Caco-2 (cell line): ENCODE measurements at regions not wholly inside any gene's neighbourhood (a gene's known extent, or its start where the extent isn't known, plus 50 kb on each side); places are given as distances from the start of the nearest gene placed in this dataset.

Experiments used
- BruUV-seq: library from RNA; stranded (reverse); fragments of 400-500 nt; replicated peaks from 2 replicates; lab custom pipeline; 2021; lab: Mats Ljungman, UMichigan
- CTCF ChIA-PET: fragments of 300-600 bp; sonication (Branson Sonifier 250); formaldehyde crosslinking; loops from one replicate; lab custom pipeline; 2022; ENCODE audit warnings: antibody characterized with exemption; lab: Charles Lee
- POLR2A ChIA-PET: fragments of 300-600 bp; sonication (Branson Sonifier 250); formaldehyde crosslinking; loops from one replicate; lab custom pipeline; 2022; ENCODE audit warnings: antibody characterized with exemption; lab: Charles Lee
- DNase-seq, 2 experiments: peaks; one replicate each; pipeline versions ENCODE4 v3.0.0 to v3.0.0-alpha.2; 2020 to 2022
- H3K27me3 ChIP-seq: replicated peaks from 2 replicates; pipeline ENCODE4 v1.6.0; 2011; ENCODE audit warnings: low read length; ENCODE audit not compliant: control insufficient read depth, insufficient read depth
- H3K36me3 ChIP-seq: 2 replicates; pipeline ENCODE4 v1.5.1; 2011; ENCODE audit warnings: low read length; ENCODE audit not compliant: control insufficient read depth, insufficient read depth
- H3K4me1 ChIP-seq: fragments of 250-450 bp; sonication (Bioruptor Pico); 2 replicates; pipeline ENCODE4 v1.5.1; 2020; ENCODE audit warnings: mild to moderate bottlenecking
- H3K4me3 ChIP-seq: 2 replicates; pipeline ENCODE4 v1.5.1; 2011; ENCODE audit warnings: low read depth, mild to moderate bottlenecking, control low read depth, low read length
- H3K9me3 ChIP-seq: fragments of 250-450 bp; sonication (Bioruptor Pico); 2 replicates; pipeline ENCODE4 v1.5.1; 2020; ENCODE audit warnings: mild to moderate bottlenecking, moderate library complexity
- H3K27ac Mint-ChIP-seq: one replicate; pipeline ENCODE4 v1.8.0; 2022; ENCODE audit warnings: mixed read lengths; ENCODE audit not compliant: unreplicated experiment
- H3K27me3 Mint-ChIP-seq: one replicate; pipeline ENCODE4 v1.8.0; 2022; ENCODE audit warnings: mixed read lengths; ENCODE audit not compliant: insufficient read depth, unreplicated experiment
- H3K36me3 Mint-ChIP-seq: one replicate; pipeline ENCODE4 v1.8.0; 2022; ENCODE audit warnings: mild to moderate bottlenecking, mixed read lengths; ENCODE audit not compliant: insufficient read depth, unreplicated experiment
- H3K4me1 Mint-ChIP-seq: one replicate; pipeline ENCODE4 v1.8.0; 2022; ENCODE audit warnings: low read depth, mixed read lengths; ENCODE audit not compliant: unreplicated experiment
- H3K4me3 Mint-ChIP-seq: one replicate; pipeline ENCODE4 v1.8.0; 2022; ENCODE audit warnings: mild to moderate bottlenecking, moderate library complexity, mixed read lengths; ENCODE audit not compliant: unreplicated experiment
- H3K9me3 Mint-ChIP-seq: one replicate; pipeline ENCODE4 v1.8.0; 2022; ENCODE audit warnings: mixed read lengths; ENCODE audit not compliant: unreplicated experiment
- intact Hi-C: fragments of 100-400 bp; cut with micrococcal nuclease; formaldehyde crosslinking; loops from one replicate; pipeline ENCODE4 v1.10.0; 2022; ENCODE audit not compliant: unreplicated experiment
- TF ChIP-seq, protein P1 (sequence below), 2 experiments: fragments of 200-600 bp in 1 of 2; IDR thresholded peaks; 1 replicate in 1 of 2; 2 replicates in 1 of 2; pipeline versions ENCODE4 v1.5.1 to v1.8.0; 2011 to 2022; ENCODE audit warnings: antibody characterized with exemption in 1 of 2, control low read depth in 1 of 2, inconsistent platforms in 1 of 2, low read depth in 1 of 2, low read length in 1 of 2, mild to moderate bottlenecking in 1 of 2, moderate library complexity in 1 of 2; ENCODE audit not compliant: insufficient read depth in 1 of 2, severe bottlenecking in 1 of 2, unreplicated experiment in 1 of 2

DNA sequence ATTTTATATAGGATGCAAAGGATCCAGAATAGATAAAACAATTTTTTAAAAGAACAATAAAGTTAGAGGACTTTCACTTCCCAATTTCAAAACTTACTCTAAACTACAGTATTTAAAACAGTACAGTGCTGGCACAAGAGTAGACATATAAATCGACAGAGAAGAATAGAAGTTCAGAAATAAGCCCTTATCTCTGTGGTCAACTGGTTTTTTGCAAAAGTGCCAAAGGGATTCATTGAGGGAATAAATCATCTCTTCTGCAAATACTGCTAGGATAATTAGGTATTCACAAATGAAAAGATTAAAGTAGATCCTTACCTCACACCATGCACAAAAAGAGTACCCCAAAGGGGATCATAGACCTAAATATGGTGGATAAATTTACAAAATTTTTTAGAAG, 431.0 kb upstream of the HTR2A start:
- H3K4me1 ChIP-seq = no peaks in the 10 kb centered on the region
- H3K36me3 Mint-ChIP-seq = no peaks in the 10 kb centered on the region
- no peak for DNase-seq
- no peaks in the 10 kb centered on the region for H3K27me3 Mint-ChIP-seq
- TF ChIP-seq, protein P1, sequence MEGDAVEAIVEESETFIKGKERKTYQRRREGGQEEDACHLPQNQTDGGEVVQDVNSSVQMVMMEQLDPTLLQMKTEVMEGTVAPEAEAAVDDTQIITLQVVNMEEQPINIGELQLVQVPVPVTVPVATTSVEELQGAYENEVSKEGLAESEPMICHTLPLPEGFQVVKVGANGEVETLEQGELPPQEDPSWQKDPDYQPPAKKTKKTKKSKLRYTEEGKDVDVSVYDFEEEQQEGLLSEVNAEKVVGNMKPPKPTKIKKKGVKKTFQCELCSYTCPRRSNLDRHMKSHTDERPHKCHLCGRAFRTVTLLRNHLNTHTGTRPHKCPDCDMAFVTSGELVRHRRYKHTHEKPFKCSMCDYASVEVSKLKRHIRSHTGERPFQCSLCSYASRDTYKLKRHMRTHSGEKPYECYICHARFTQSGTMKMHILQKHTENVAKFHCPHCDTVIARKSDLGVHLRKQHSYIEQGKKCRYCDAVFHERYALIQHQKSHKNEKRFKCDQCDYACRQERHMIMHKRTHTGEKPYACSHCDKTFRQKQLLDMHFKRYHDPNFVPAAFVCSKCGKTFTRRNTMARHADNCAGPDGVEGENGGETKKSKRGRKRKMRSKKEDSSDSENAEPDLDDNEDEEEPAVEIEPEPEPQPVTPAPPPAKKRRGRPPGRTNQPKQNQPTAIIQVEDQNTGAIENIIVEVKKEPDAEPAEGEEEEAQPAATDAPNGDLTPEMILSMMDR (IDR thresholded peaks at IDR 0.05; ENCODE audit: insufficient read depth in 1 of 2, low read depth in 1 of 2, low read length in 1 of 2, severe bottlenecking in 1 of 2, unreplicated experiment in 1 of 2) = no peak
- ChIA-PET POLR2A (no interaction called here), CTCF (no interaction called here)
- no peak overlapping the region for H3K4me3 ChIP-seq
- no peak overlapping the region for H3K27ac Mint-ChIP-seq
- intact Hi-C loops = no loop called here
- no peak overlapping the region for H3K4me3 Mint-ChIP-seq
- H3K36me3 ChIP-seq = no peaks in the 10 kb centered on the region
- no peaks in the 10 kb centered on the region for H3K27me3 ChIP-seq
- no peaks in the 10 kb centered on the region for H3K9me3 ChIP-seq
- no TSS peak for BruUV-seq
- no peaks in the 10 kb centered on the region for H3K4me1 Mint-ChIP-seq
- no peaks in the 10 kb centered on the region for H3K9me3 Mint-ChIP-seq

DNA sequence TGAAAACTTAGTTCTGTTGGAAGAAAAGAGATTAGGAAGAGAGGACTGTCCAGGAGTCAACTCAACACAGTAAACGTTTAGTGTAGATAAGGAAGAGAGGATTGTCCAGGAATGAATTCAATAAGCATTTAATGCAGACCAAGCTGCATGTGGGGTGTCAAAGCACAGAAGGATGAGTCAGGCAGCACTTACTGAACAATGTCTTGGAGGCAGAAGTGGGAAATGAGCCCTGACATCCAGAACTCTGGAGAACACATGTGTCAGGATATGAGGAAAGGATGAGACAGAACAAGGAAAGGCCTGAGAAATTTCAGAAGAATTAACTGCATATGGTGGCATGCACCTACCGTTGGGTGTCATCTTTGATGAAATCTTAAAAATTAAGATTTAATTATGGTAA, 429.2 kb upstream of the HTR2A start:
- ChIA-PET CTCF (interaction anchor here (1.2 kb wide), 1 partner anchor 176 kb away, joined by 5 read pairs; no protein-coding TSS in a partner anchor), POLR2A (no interaction called here)
- no TSS peak for BruUV-seq
- no peaks in the 10 kb centered on the region for H3K36me3 Mint-ChIP-seq
- no peaks in the 10 kb centered on the region for H3K9me3 Mint-ChIP-seq
- intact Hi-C loops = no loop called here
- no peaks in the 10 kb centered on the region for H3K4me1 Mint-ChIP-seq
- H3K4me1 ChIP-seq = no peaks in the 10 kb centered on the region
- no peaks in the 10 kb centered on the region for H3K36me3 ChIP-seq
- no peaks in the 10 kb centered on the region for H3K27me3 ChIP-seq
- TF ChIP-seq, protein P1 (IDR thresholded peaks at IDR 0.05; ENCODE audit: insufficient read depth in 1 of 2, low read depth in 1 of 2, low read length in 1 of 2, severe bottlenecking in 1 of 2, unreplicated experiment in 1 of 2) = no peak
- H3K27me3 Mint-ChIP-seq = peaks cover 4% of the 10 kb centered on the region
- no peaks in the 10 kb centered on the region for H3K9me3 ChIP-seq
- H3K27ac Mint-ChIP-seq = no peak overlapping the region
- no peak for DNase-seq
- H3K4me3 Mint-ChIP-seq = no peak overlapping the region
- no peak overlapping the region for H3K4me3 ChIP-seq

DNA sequence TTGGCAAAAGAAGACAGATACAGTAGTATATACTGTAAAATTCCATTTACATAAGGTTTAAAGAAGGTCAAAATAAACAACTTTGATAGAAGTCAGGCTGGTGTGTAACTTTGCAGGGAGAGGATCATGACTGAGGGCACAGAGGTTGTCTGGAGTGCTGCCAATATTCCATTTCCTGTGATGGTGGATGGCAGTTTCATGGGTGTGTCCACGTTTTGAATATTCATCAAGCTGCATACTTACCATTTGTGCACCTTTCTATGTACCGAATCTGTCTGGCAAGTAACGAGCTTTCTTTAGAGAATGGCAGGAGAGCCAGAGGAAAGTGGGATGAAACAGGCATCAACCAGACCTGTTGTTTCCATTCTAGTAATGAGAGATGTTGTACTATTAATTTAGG, 420.5 kb upstream of the HTR2A start:
- no peaks in the 10 kb centered on the region for H3K4me1 Mint-ChIP-seq
- H3K36me3 Mint-ChIP-seq = no peaks in the 10 kb centered on the region
- TF ChIP-seq, protein P1 (IDR thresholded peaks at IDR 0.05; ENCODE audit: insufficient read depth in 1 of 2, low read depth in 1 of 2, low read length in 1 of 2, severe bottlenecking in 1 of 2, unreplicated experiment in 1 of 2) = no peak
- H3K36me3 ChIP-seq = no peaks in the 10 kb centered on the region
- no peak for DNase-seq
- H3K4me3 ChIP-seq = no peak overlapping the region
- H3K9me3 Mint-ChIP-seq = no peaks in the 10 kb centered on the region
- H3K9me3 ChIP-seq = no peaks in the 10 kb centered on the region
- peaks cover 9% of the 10 kb centered on the region for H3K27me3 Mint-ChIP-seq
- BruUV-seq = no TSS peak
- no peaks in the 10 kb centered on the region for H3K27me3 ChIP-seq
- no peak overlapping the region for H3K27ac Mint-ChIP-seq
- CTCF ChIA-PET = no interaction called here
- no peaks in the 10 kb centered on the region for H3K4me1 ChIP-seq
- H3K4me3 Mint-ChIP-seq = no peak overlapping the region
- intact Hi-C loops = no loop called here
- POLR2A ChIA-PET = no interaction called here
